GF-D8 (cell line): ENCODE measurements at regions not wholly inside any gene's neighbourhood (a gene's known extent, or its start where the extent isn't known, plus 50 kb on each side); places are given as distances from the start of the nearest gene placed in this dataset.

Source experiments
- DNase-seq: peaks from one replicate; lab custom pipeline; 2025; lab: John Stamatoyannopoulos, UW

DNA sequence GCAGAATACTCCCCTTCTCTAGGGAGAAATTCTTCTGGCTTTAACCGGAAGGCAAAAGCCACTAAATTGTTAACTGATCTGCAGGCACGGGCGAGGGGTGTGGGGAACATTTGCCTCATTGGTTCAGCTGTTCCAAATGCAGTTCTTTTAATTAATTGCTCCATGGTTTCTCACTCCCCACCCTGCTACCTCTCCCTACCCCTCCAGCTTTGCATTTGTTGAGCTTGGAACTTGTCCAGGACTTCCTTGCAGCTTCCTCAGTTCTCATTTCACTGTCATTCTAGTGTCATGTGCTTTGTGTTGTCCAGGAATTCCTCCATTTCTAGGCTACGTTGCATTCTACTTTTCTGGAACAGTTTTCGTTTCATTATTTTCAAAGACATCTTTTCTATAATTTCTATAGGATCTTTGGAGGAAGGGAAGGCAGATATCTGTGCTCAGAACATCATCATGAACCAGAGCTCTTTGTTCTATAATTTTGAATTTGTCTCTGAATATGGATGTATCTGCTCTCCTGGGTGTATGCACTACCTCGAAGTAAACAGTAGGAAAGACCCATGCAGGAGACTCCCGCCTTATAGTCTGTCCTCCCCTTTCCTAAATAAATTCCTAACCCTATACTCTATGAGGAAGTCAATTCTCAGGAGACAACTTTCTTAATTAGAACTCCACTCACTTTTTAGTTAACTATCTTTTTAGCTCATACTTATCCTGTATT is 132.4 kb upstream of the LMO4 start:
- DNase-seq, result no peak

DNA sequence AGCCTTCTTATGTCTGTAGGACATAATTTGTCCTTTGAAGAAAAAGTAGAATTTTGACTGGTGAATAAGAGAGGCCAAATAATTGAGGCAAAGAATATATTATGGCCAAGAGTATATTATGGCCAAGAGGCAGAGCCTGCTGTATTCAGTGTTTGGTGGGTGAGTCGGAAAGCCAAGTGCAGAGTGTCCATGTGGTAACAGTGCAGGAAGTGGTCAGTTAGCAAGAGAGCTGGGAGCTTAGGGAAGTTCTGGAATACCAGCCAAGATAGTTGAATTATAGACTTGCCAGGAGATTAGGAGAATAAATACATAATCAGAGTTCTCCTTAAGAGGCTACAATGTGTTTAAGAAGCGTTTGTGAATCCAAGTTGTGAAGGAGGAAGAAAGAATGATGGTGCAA is 131.5 kb upstream of the LMO4 start:
- DNase-seq, result no peak

DNA sequence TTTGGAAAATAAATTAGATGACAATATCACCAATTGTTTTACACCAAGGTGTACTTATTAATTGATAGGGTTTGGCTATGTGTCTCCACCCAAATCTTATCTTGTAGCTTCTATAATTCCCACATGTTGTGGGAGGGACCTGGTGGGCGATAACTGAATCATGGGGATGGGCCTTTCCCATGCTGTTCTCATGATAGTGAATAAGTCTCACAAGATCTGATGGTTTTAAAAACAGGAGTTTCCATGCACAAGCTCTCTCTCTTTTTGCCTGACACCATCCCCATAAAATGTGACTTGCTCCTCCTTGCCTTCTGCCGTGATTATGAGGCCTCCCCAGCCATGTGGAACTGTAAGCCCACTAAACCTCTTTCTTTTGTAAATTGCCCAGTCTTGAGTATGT is 131.0 kb upstream of the LMO4 start:
- DNase-seq, result no peak

DNA sequence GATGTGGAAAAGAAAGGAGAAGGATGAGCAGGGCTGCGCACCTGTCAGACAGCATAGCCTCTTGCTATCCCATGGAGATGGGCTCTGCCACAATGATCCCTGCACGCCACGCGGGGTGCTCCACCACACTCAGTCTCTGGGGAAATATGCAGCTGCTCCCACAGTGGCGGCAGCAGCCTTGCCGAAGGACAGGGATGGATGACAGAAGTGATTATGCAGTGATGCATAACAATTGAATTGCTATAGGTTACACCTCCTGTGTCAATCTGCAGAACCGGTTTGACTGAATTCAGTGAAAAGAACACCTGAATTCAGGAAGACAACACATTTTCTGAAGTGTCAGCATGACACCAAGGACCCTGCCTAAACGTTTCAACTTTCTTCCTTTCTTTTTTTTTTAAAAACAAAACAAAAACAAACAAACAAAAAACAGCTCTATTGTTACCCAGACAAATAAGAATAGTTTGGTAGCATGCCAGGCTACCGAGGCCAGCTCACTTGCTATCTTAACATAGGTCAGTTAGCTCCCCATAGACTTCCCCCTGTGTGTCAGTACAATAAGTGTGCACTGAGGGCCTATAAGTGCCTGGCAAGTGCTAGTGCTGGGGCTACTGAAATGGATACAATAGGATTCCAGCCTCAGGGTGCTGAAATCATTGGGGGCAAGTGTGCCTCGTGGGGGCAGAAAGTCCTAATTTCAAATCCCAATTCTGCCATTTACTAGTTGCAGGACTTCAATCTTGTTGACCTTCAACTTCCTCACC is 127.6 kb upstream of the LMO4 start:
- no peak for DNase-seq

DNA sequence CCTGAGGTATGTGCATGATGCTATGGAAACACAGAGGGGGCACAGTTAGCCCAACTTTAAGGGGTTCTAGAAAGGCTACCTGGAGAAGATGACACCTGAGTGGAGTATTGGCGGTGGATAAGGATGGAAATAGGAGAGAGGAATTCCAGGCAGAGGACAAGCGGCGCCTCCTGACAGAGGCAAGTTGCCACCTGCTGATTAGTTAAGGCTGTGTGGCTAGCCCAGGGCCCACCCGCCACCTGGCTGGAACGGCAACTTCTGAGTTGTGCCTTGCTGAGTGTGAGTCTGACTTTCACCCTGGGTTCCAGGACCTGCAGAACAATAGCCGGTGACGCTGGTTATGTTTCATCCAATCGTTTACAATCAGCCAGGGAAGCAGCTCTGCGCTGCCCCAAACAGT is 126.9 kb upstream of the LMO4 start:
- DNase-seq, result no peak

DNA sequence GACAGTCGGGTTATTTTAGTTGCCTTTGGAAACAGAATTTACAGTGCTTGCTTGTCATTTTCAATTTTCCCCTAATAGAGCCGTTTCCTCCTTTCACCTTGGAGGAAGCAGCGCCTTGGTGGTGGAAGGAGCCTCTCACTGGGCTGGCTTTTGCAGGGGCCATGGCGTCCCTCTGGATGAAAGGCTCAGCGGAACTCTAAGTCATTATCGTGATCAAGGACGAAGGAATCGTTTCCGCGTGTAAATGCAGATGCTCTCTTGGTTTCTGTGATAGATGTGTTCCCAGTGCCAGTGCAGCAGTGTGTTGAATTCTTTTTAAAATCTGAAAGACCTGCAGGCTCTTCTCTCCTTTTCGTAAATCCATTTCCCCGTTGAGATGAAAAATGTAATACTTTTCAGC is 126.2 kb upstream of the LMO4 start:
- no peak for DNase-seq

DNA sequence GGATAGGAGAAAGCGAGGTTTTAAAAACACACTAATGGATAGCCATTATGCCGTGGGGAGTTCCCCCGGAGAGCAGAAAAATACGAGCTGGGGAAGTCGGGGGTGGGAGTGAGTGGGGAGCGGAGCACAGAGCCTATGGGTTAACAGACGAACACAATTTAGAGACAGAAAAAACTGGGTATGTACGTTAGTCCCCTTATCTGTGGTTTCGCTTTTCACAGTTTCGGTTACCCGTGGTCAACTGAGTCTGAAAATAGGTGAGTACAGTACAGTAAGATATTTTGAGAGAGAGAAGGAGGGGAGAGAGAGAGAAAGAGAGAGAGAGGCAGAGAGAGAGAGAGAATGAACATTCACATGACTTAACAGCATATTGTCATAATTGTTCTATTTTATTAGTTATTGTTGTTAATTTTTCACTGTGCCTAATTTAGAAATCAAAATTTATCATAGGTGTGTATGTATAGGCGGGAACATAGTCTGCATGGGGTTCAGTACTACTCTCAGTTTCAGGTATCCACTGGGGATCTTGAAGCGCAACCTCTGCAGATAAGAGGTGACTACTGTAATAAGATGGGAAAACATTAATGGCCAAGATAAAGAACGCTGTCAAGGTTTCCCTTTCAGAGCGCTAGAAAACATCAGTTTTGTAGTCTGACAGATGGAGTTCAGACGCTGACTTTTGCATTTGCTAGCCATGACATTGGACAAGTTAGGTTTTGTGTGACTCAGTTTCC is 125.6 kb upstream of the LMO4 start:
- DNase-seq, result no peak

DNA sequence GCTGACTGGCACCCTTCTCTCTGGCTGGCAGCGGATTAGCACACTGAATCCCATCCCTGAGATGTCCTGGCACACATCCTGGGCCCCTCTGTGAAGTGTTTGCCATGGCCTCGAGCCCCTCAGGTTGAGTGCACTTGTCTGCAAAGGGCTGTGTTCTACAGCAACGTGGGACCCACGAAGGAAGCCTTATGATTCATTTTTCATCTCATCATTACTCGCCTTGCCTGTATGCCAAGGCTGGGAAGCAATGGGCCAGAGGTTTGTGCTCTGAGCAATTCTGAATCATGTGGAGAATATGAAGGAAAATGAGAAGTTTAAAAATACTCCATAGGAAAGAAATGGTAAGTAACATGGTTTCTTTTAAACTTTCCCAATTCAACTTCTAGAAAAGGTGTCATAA is 124.8 kb upstream of the LMO4 start:
- DNase-seq, result no peak

DNA sequence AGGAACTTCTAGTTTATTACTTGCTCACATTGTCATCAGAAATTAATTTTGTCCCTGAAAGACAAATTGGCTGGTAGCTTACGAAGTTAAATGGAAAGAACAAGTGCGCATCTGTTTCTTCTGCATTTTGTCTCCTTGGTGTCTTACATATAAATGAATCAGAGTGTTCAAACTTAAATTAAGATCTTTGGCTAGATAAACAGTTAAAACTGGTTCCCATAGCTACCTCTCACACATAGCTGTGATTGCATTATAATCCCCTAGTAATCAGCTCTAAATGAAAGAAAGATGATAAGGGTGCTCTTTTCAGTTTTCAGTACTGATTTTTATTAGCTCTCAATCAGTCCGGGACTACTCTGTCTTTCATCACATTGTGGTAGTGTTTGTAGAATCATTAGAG is 124.2 kb upstream of the LMO4 start:
- DNase-seq, result no peak

DNA sequence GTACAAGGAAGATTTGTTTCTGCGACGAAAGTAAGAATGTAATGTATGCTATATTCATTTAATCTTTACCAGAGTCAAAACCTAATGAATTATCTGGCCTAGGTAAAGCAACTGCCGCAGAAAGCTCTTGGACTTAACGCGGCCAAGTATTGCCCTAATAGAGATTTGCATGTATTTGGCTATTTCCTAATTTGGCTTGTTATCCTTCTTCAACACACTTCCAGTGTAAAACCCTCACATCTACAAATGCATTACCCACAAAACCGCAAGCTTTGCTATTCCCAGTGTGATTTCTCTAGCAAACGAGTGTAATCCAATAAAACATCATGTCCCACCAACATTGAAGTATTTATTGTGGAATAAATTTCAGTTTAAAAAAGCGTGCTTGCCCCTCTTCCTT is 123.8 kb upstream of the LMO4 start:
- no peak for DNase-seq

DNA sequence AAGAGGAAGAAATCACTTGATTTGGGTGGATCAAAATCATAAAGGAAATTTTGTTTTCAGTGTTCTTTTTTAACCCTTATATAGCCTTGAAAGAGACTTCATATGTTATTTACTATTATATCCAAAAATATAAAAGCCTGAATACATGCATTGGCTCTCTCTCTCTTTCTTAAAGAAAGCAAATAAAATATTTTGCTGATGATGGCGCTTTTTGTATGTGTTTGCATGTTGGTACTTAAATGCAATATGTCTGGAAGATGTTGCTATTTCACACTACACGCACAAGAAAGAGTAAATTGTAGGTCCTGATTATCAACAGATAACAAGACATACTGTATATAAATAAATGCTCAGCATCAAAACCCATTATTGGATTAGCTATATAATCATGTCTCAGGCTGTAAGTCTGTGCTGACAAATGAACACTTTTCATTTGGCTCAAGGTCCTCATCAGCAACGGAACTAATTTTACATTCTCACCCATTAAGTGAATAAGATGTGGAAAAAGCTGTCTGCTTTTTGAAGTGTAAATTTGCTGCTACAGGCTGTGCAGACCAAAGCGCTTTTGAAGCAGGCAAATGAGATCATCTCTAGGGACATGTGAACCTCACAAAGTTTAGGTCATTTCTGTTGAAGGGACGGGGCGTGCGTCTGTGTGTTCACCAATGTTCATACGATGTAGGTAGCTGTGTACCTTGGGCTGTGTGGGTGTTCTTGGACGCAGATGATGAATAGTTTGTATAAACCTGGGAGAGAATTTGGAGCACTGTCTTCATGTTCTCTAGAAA is 122.4 kb upstream of the LMO4 start:
- no peak for DNase-seq

DNA sequence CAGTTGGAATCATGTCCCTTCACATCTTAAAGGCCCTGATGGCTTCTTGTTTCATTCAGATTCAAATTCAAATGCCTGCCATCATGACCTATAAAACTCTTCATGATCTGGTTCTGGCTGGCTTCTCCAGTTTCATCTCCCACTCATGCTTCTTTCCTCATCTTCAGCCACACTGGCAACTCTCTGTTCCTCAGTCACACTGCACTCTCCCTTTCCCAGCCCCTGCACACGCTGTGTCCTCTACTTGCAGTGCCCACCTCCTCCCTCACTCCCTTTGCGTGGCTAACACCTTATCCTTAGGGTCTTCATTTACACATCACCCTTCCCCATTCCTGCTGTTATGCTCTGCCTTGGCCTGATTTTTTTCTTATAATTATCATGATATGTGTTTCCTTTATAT is 120.6 kb upstream of the LMO4 start:
- DNase-seq, result no peak

DNA sequence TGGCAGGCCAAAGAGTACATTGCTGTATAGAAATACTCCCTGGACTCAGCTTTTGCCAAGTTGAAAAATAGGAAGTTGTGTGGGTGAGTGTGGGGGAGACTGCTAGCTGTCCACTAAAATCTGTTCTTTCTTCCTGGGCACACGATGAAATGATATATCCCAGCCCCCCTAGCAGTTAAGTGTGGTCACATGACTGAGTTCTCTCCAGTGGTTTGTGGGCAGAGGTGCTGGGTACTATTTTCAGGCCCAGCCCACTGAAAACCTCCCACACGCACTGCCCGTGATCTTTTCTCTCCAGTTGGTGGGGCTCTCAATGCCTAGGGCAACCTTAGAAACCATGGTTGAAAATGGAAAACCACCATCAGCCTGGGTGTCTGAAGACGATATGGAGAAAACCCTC is 119.7 kb upstream of the LMO4 start:
- no peak for DNase-seq

DNA sequence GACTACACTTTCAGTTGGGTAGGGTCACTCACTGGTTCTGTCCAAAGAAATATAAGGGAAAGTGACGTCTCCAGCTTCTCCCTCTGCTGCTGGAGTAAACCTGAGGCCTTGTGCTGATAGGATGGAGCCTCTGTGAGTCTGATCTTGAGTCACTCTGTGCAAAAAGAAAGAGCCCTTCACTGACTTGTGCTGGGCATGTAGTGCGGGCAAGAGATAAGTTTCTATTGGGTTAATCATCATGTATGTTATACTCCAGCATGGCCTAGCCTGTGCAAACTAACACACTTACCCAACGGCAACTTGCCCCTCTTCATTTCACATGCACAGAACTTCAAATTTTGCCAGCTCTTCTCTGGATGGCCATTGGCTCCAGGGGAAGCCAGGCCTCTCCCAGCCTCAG is 118.5 kb upstream of the LMO4 start:
- no peak for DNase-seq

DNA sequence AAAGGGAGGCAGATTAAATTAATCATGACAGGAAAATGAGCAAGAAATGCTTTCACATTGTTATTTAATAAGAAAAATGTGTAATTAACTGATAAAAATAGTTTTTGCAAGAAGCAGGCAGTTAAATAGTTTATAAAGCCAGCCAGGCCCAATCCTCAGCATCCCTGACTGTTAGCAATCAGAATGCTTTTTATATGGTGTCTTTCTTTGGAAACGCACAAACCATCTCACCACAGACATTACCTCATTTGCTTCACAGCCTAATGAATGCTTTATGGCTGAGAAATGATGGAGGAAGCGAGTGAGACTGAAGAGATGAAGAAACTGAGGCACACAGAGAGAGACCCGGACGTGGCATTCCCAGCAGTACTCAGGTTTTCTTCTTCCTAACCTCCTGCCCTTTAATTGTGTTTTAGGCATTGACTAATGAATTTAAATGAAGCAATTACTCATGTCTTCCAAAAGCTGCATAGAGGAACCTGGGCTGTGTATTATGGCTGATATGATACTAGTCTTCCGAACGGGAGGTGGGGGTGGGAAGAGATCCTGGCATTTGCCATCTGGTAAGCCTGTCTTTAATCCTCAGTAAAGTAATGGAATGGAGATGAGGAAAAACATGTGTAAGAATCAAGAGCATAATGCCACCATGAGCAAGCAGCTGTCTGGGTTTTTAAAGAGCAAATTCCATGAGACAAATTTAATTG is 116.1 kb upstream of the LMO4 start:
- no peak for DNase-seq

DNA sequence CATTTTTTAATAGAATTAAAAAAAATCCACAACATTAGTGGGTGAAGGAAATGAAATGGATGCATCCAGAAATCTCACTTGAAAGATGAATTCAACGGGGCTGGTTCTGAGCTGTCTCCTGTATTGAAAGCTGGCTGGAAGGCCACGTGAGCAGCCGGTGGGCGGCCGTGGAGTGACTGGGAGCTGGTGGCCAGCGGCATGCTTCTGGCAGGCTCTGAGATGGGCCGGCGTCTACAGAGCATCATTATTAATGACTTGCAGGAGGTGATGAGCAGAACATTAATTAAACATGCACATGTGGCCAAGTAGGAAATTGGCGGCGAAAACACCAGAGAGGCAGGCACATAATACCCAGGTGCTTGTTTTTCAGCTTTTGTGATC is 115.6 kb upstream of the LMO4 start:
- no peak for DNase-seq

DNA sequence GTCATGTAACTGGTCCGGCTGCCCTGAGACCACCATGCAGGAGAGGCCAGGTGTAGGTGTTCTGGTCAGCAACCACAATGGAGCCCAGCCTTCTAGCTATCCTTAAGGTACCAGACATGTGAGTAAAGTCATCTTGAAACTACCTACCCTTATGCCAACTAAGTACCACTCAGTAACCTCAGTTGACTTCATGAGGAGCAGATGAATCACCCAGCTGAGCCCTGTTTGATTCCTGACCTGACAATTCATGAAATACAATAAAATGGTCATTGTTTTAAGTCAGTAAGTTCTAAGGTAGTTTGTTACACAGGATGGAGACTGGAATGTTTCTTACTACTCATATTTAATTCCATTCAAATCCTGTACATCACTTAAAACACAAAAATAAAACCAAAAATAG is 113.1 kb upstream of the LMO4 start:
- DNase-seq, result no peak

DNA sequence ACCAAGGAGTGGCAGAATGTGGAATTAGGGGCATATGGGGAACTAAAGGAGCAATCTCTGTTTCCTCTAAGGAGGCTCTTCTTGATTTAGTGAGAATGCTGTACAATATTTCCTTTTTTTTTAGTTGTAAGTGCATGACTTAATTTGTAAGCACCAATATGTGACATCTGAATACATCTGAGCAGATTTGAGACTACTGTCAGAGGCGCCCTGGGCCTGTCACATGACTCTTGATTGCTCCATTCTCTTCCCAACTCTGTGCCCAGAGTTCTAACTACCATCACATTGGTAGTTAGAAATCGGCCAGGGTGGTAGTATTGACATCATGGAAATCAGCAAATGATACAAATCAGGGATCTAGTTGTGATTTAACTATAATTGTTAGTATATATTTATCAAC is 110.1 kb upstream of the LMO4 start:
- no peak for DNase-seq

DNA sequence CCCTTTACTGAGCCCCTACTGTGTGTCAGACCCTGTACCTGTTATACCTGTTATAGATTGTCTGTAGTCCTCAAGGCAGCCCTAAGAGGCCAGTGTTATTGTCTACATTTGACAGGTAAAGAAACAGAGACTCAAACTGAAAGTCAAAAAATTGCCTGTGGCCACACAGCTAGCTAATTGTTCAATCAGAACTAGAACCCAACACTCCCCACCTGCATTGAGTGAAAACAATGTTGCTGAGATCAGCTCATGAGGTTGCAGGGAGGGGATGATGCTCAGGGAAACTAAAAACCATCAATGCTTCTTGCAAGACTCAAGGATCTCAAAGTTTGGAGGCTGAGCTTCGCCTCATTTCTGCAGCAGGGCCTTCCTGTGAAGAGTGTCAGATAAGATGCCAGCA is 109.5 kb upstream of the LMO4 start:
- DNase-seq, result no peak

DNA sequence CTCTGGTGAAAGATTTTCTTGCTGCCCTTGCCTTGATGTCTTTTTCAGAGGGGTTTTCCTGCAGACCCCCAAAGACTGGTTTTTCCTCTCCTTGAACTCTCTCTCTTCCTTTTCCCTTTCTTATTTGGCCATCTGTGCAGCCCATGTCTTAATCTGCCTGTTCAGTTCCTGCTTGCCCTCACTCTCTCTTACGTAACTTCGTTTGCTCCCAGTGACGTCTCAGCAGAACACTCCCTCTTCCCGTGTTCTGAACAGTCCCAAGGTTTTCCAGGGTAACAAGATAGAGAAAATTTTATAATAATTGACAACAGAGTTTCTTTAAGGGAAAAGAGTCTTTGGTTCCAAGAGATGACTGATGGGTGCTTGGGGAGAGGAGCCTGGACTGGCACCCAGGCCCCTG is 109.1 kb upstream of the LMO4 start:
- DNase-seq, result no peak

DNA sequence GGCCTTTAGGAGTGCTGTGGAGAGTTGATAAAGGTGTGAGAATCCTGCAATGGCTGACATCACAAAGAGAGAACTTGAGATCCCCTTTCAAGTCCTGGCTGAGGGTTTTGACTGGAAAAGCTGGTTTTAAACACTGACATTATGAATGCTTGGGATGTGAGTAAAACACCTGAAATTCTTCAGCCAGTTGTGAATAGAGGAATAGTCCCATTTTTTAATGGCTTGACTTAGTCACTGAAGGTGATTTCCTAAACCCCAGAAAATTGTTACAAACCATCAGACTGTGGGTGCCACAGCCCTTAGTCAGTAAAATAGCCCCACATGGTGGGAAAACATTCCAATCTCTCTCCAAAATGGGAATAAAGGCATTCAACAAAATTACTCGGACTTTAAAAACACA is 107.7 kb upstream of the LMO4 start:
- no peak for DNase-seq

DNA sequence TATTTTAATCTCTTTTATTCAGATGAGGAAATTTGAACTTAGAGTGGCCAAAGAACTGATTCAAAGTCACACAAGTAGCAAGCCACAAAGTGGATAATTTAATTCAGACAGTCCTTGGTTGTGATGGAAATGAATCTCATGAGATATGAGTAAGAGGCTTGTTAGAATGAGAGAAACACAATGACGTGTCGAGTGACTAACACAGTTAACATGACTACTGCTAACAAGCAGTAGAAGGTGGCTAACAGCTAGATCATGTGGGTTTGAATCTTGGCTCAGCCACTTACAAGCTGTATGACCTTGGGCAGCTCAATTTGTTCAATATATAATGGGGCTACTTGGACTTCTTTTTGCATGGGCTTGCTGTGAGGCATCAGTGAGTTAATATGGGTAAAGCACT is 104.5 kb upstream of the LMO4 start:
- DNase-seq, result no peak
